ENCODE measurements at regions not wholly inside any gene's neighbourhood (a gene's known extent, or its start where the extent isn't known, plus 50 kb on each side); places are given as distances from the start of the nearest gene placed in this dataset.
"Not testable (repeated sequence)": the region's sequence is repeated elsewhere in the genome, so short reads cannot be mapped to it uniquely, and the experiment has no call there.

- ChIA-PET RAD21 (ENCODE audit: low non-redundant PET in 1 of 2, low total read pairs in 2 of 2, uncharacterized antibody in 2 of 2, unreplicated experiment in 2 of 2) (no interaction called here), POLR2A (no interaction called here), CTCF (no interaction called here)
- Histone ChIP-seq H3K27me3 (ENCODE audit: insufficient read depth, low read length) (no peaks in the 10 kb centered on the region), H3K9me2 (ENCODE audit: insufficient read depth) (no peaks in the 10 kb centered on the region), H4K20me1 (ENCODE audit: insufficient read depth) (no peaks in the 10 kb centered on the region), H3K27ac (ENCODE audit: low read depth, low read length) (no peak overlapping the region), H3K9me3 (ENCODE audit: control insufficient read depth in 1 of 2, insufficient read depth in 1 of 2, low read depth in 1 of 2, low read length in 2 of 2) (peaks cover 29 to 52% of the 10 kb centered on the region in 2 experiments; a peak in 2 of 4 replicates), H3K36me3 (ENCODE audit: control insufficient read depth in 1 of 2, insufficient read depth in 2 of 2, low read length in 2 of 2) (no peaks in the 10 kb centered on the region), H3K4me2 (ENCODE audit: low read length) (no peak overlapping the region), H3K4me3 (replicated peaks in 1 of 2; ENCODE audit: low read depth in 1 of 2, low read length in 2 of 2) (no peak overlapping the region), H3K9ac (ENCODE audit: low read length) (no peak overlapping the region), H3K79me2 (ENCODE audit: insufficient read depth, low read length) (no peaks in the 10 kb centered on the region), H2AFZ (ENCODE audit: low read depth, low read length, poor library complexity, severe bottlenecking) (no peak overlapping the region), H3K4me1 (ENCODE audit: control insufficient read depth in 1 of 2, insufficient read depth in 2 of 2, low read length in 2 of 2) (no peaks in the 10 kb centered on the region)
- no TSS peak for BruUV-seq (replicated peaks)
- DNase-seq (ENCODE audit: low read depth, low spot score) (no peak), ATAC-seq (no peak)
- intact Hi-C loops (cut with micrococcal nuclease), result no loop called here
- no peak for TF ChIP-seq MAX (IDR thresholded peaks at IDR 0.05)
- no peak for TF ChIP-seq POLR2A (IDR thresholded peaks at IDR 0.05; ENCODE audit: borderline replicate concordance, extremely low read depth, insufficient read depth, insufficient read length)
- TF ChIP-seq, protein P1, sequence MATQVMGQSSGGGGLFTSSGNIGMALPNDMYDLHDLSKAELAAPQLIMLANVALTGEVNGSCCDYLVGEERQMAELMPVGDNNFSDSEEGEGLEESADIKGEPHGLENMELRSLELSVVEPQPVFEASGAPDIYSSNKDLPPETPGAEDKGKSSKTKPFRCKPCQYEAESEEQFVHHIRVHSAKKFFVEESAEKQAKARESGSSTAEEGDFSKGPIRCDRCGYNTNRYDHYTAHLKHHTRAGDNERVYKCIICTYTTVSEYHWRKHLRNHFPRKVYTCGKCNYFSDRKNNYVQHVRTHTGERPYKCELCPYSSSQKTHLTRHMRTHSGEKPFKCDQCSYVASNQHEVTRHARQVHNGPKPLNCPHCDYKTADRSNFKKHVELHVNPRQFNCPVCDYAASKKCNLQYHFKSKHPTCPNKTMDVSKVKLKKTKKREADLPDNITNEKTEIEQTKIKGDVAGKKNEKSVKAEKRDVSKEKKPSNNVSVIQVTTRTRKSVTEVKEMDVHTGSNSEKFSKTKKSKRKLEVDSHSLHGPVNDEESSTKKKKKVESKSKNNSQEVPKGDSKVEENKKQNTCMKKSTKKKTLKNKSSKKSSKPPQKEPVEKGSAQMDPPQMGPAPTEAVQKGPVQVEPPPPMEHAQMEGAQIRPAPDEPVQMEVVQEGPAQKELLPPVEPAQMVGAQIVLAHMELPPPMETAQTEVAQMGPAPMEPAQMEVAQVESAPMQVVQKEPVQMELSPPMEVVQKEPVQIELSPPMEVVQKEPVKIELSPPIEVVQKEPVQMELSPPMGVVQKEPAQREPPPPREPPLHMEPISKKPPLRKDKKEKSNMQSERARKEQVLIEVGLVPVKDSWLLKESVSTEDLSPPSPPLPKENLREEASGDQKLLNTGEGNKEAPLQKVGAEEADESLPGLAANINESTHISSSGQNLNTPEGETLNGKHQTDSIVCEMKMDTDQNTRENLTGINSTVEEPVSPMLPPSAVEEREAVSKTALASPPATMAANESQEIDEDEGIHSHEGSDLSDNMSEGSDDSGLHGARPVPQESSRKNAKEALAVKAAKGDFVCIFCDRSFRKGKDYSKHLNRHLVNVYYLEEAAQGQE (IDR thresholded peaks at IDR 0.05; ENCODE audit: low read depth), result no peak
- TF ChIP-seq TCF7L2 (IDR thresholded peaks at IDR 0.05; ENCODE audit: borderline replicate concordance, extremely low read depth, insufficient read depth, insufficient read length), result no peak
- no peak for TF ChIP-seq CEBPB (IDR thresholded peaks at IDR 0.05; ENCODE audit: low read depth)
- TF ChIP-seq RAD21 (IDR thresholded peaks at IDR 0.05; ENCODE audit: low read depth), result no peak
- no peak for TF ChIP-seq SP1 (IDR thresholded peaks at IDR 0.05; ENCODE audit: low read depth)
- TF ChIP-seq CBX3 (IDR thresholded peaks at IDR 0.05; ENCODE audit: low read depth), result no peak
Observed at GRCh38 chr15:22237891-22238275, 157.6 kb downstream of the OR4M2 start.

DNA sequence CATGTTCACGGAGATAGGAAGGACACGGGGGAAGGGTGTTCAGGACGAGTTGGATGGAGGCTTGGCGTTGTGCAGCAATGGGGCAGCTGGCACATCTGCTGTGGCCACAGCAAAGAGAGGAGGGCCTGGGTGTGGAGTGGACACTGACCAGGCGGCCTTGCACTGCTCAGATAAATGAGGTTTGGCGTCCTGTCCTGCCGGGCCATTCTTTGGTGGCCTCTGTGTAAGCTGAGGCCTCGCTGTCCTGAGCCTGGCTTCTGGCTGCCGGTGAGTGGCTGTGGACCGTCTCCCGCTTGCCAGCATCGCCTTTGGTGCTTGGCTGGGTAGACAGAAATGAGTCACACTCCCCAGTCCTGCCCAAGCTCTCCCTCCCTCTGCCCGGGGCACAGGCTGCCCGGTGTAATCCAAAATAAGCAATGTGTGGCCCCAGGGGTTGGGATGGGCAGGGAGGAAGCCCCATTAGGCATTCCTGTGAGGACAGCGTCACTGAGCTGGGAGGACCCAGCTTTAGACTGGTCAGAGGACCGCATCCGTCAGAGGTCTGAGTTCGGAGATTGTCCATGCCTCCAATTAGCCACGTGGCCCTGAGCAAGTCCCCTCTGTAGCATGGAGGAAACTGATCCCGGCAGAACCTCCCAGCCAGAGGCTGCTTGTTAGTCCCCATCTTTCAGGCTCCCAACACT lies 158.1 kb downstream of the OR4M2 start:
- H3K9me3 ChIP-seq (ENCODE audit: control insufficient read depth in 1 of 2, insufficient read depth in 1 of 2, low read depth in 1 of 2, low read length in 2 of 2), result peaks cover 33 to 57% of the 10 kb centered on the region in 2 experiments; a peak in 2 of 4 replicates
- H3K4me1 ChIP-seq (ENCODE audit: control insufficient read depth in 1 of 2, insufficient read depth in 2 of 2, low read length in 2 of 2); H3K9ac ChIP-seq (ENCODE audit: low read length); H3K79me2 ChIP-seq (ENCODE audit: insufficient read depth, low read length); CTCF ChIA-PET; H2AFZ ChIP-seq (ENCODE audit: low read depth, low read length, poor library complexity, severe bottlenecking); POLR2A ChIA-PET; H3K4me3 ChIP-seq (replicated peaks in 1 of 2; ENCODE audit: low read depth in 1 of 2, low read length in 2 of 2); H3K4me2 ChIP-seq (ENCODE audit: low read length); H3K36me3 ChIP-seq (ENCODE audit: control insufficient read depth in 1 of 2, insufficient read depth in 2 of 2, low read length in 2 of 2); ATAC-seq; H3K27ac ChIP-seq (ENCODE audit: low read depth, low read length); H4K20me1 ChIP-seq (ENCODE audit: insufficient read depth); DNase-seq (ENCODE audit: low read depth, low spot score); H3K9me2 ChIP-seq (ENCODE audit: insufficient read depth); intact Hi-C loops (cut with micrococcal nuclease); BruUV-seq (replicated peaks); RAD21 ChIA-PET (ENCODE audit: low non-redundant PET in 1 of 2, low total read pairs in 2 of 2, uncharacterized antibody in 2 of 2, unreplicated experiment in 2 of 2); H3K27me3 ChIP-seq (ENCODE audit: insufficient read depth, low read length): not testable (repeated sequence)

GRCh38 chr15:22238959-22239805 lies 158.9 kb downstream of the OR4M2 start:
- RAD21 ChIA-PET (ENCODE audit: low non-redundant PET in 1 of 2, low total read pairs in 2 of 2, uncharacterized antibody in 2 of 2, unreplicated experiment in 2 of 2); H3K4me2 ChIP-seq (ENCODE audit: low read length); H3K4me1 ChIP-seq (ENCODE audit: control insufficient read depth in 1 of 2, insufficient read depth in 2 of 2, low read length in 2 of 2); POLR2A ChIA-PET; H3K9ac ChIP-seq (ENCODE audit: low read length); H3K79me2 ChIP-seq (ENCODE audit: insufficient read depth, low read length); intact Hi-C loops (cut with micrococcal nuclease); H3K27ac ChIP-seq (ENCODE audit: low read depth, low read length); H3K9me2 ChIP-seq (ENCODE audit: insufficient read depth); H3K36me3 ChIP-seq (ENCODE audit: control insufficient read depth in 1 of 2, insufficient read depth in 2 of 2, low read length in 2 of 2); H3K4me3 ChIP-seq (replicated peaks in 1 of 2; ENCODE audit: low read depth in 1 of 2, low read length in 2 of 2); H3K27me3 ChIP-seq (ENCODE audit: insufficient read depth, low read length); CTCF ChIA-PET; ATAC-seq; DNase-seq (ENCODE audit: low read depth, low spot score); H2AFZ ChIP-seq (ENCODE audit: low read depth, low read length, poor library complexity, severe bottlenecking); BruUV-seq (replicated peaks); H4K20me1 ChIP-seq (ENCODE audit: insufficient read depth): not testable (repeated sequence)
- peaks cover 41 to 57% of the 10 kb centered on the region in 2 experiments; a peak in 2 of 4 replicates for H3K9me3 ChIP-seq (ENCODE audit: control insufficient read depth in 1 of 2, insufficient read depth in 1 of 2, low read depth in 1 of 2, low read length in 2 of 2)
